GM18868 (cell line): ENCODE measurements at regions not wholly inside any gene's neighbourhood (a gene's known extent, or its start where the extent isn't known, plus 50 kb on each side); places are given as distances from the start of the nearest gene placed in this dataset.

Source experiments
- ATAC-seq: cut with Tn5 transposase; IDR thresholded peaks from one replicate; pipeline ENCODE4 v1.9.1; 2021; ENCODE audit warnings: mild to moderate bottlenecking, moderate library complexity; ENCODE audit not compliant: unreplicated experiment

GRCh38 chr18:40415176-40415791 lies 1539.8 kb upstream of the PIK3C3 start:
- ATAC-seq: no peak

DNA sequence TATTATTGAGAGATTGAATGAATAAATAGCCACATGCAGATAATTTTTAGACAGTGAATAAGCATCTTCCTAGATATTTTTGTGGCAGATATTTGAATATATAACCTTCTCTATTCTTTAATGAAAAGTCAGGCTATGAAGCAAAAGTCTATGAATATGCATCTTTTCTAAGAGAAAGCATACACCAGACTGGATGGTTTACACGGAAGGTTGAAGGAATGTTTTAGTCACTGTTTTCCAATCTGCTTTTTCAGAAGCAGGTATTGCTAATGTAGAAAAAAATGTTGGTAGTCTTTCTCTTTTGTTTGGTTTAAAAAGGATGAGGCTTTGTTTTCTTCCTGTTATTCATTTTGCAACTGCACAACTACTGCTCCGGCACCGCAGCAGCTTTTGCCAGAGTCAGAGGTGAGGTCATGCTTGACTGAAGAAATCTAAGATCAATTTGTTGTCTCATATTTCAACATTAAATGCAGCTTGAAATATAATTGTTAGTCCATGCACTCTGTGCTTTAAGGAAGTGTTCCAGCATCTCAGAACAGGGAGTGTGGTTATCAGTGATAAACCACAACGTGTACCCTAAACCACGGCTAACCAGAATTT lies 1540.8 kb upstream of the PIK3C3 start:
- no peak for ATAC-seq

GRCh38 chr18:40413160-40413559 lies 1541.9 kb upstream of the PIK3C3 start:
- ATAC-seq: no peak

- ATAC-seq: no peak
These were observed 1542.6 kb upstream of the PIK3C3 start for GRCh38 chr18:40412410-40412809.

DNA sequence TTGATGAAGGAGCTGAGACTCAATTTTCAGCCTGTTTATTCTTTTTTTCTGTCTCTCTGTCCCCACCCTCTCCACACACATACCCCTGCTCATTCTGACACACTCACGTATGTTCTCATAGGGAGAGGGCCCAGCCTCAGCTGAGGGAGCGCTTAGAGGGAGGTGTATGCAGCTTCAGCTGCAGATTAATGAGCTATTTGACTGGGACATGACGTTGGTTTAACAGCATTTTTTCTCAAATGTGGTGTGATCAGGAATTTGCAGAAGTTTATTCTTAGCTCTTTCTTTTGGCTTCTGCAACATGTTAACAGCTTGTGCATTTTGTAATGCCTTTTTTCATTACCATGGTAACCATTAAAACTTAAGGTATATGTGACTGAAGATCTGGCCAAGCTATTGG lies 1547.1 kb upstream of the PIK3C3 start:
- ATAC-seq: no peak

DNA sequence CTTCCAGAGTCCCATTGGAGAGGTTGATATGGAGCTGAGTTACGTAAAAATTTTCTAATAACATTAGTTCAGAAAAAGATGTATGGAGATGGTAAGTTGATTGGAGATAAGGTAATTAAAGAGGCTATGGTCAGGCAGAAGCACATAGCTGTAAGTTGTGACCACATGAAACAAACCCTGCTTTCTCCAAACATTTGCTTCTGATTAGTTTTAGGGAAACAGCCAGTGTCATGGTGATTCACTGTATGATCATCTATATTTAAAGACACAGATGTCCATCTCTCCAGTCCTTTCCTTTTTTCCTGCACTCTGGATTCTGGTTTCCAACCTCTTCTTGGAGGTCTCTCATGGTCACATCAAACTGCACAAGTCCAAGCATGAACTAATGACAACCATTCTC lies 1550.8 kb upstream of the PIK3C3 start:
- ATAC-seq: no peak

GRCh38 chr18:40402052-40402451 lies 1553.0 kb upstream of the PIK3C3 start:
- no peak for ATAC-seq

DNA sequence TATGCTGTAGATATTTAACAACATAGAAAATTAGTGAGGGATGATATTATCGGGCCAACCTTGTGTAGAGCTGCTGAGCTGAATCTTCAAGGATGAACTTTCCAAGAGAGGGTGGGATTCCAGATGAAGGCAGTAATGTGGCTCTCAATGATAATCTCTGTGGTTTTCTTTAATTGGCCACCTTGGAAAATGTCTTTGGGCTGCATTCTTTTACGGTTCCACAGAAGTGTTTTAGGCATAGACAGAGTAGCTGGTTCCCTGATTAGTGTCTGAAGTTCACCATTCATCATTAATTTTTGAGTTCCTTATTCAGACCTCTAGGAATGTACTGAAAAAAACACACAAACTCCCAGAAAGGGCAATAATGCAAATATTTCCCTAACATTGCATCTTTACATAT lies 1566.9 kb upstream of the PIK3C3 start:
- no peak for ATAC-seq

- no peak for ATAC-seq
These were observed 1567.8 kb upstream of the PIK3C3 start for GRCh38 chr18:40387130-40387787.

GRCh38 chr18:40382197-40382596 lies 1572.8 kb upstream of the PIK3C3 start:
- no peak for ATAC-seq

GRCh38 chr18:40380686-40381439 lies 1574.2 kb upstream of the PIK3C3 start:
- ATAC-seq: no peak

GRCh38 chr18:40375837-40376236 lies 1579.2 kb upstream of the PIK3C3 start:
- no peak for ATAC-seq

DNA sequence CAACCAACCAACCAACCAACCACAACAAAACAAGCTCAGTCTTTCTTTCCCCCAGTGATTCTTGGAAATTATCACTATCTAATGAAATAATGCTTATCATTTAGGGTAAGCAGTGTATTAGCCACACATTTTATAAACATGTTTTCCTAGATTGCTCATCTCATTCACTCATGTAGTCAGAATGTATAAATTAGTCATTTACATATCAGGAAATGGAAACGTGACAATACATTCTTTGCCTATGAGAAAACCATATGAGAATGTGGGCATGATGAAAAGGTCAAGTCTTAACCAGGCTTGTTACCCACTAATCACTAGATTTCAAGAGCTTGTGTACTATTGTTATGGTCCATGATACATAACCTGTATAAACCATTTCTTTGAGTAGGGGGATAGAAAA lies 1583.4 kb upstream of the PIK3C3 start:
- ATAC-seq: no peak

DNA sequence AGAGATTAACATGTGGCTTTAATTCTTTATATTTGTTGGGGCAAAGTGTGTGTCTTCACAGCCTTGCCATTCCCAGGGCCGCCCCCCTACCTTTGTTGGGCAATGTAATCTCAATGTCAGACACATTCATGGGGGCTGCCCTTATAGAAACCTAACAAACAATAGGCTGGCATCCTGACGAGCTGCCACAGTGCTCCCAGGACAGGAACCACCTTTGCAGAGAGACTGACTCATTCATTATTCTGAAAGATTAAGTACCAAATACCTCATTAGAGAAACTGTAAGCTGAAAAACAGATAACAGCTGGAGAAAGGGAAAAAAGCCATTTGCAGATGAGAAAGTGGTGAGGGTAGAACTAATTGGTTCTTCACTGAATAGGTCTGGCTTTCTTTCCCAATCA lies 1587.5 kb upstream of the PIK3C3 start:
- no peak for ATAC-seq

- ATAC-seq: no peak
These were observed 1588.5 kb upstream of the PIK3C3 start for GRCh38 chr18:40366521-40366920.

DNA sequence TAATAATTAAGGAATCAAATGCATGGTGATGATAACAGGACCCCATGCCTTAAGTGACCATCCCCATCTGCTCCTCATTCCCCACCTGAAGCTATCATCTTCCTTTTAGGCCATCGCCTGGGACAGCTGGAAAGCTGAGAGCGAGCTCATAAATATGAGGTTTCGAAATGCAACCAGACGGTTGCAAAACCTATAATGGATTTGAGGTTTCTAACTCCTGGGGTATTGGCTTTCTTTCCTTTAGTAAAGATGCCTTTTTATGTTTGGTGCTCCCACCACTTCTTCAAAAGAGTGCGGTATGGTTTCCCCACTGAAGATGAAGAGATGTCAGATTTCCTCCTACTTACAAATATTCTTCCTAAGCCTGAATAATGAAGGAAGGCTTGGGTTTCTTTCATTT lies 1589.5 kb upstream of the PIK3C3 start:
- ATAC-seq: no peak

- ATAC-seq: no peak
These were observed 1594.5 kb upstream of the PIK3C3 start for GRCh38 chr18:40360558-40360957.

DNA sequence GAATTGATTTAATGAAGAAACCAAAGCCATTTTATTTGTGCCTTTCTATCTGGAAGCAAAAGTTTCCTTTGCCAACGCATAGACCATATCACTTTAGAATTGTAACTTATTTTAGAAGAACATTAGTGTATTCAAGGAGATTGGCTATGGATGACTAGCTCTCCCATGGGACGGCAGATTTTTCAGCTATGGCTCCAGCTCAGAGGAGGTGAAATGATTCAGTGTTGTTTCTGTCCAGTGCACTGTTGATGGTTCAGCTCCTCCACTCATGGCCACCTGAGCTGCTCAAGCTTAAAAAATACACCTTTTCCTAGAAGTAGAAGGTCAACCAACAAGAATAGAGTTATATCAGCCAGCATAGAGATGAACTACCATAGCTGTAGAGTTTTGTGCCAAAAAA lies 1597.5 kb upstream of the PIK3C3 start:
- no peak for ATAC-seq

DNA sequence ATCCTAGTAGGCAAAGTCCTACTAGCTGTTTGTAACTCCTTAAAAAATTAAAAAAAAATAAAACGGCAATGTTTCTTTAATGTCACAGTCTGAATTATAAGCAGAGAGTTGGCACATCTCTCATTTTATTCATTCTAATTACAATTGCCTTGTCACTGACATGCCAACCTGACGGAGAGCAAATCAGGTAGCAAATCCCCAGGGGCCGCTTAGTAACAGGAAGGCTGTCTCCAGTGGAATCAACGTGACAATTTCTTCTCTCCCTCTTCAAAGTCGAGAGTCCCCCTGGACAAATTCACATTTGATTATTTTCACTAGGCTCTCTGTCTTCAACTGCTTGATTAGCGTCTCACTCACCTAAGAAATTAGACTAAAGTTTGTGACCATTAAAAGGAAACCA lies 1598.9 kb upstream of the PIK3C3 start:
- ATAC-seq: no peak

DNA sequence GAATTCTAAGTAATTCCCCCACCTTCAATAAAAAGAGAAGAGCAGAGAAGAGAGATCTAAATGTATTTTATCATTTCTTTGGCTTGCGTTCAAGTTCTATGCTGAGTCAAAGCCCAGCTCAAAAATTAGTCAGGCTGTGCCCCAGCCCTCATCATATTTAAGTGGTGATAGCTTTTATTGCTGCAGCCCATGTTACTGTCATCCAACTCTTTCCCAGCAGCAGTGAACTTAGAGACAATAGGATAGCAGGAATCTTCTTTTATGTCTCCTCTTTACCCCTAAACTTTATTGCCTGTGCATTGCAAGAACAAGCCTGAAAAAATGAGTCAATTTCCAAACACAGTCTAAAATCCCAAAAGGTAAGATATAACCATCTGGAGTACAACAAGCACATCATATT lies 1599.3 kb upstream of the PIK3C3 start:
- ATAC-seq: no peak

GRCh38 chr18:40348196-40348595 lies 1606.8 kb upstream of the PIK3C3 start:
- no peak for ATAC-seq

- ATAC-seq: no peak
These were observed 1607.8 kb upstream of the PIK3C3 start for GRCh38 chr18:40347261-40347660.
